Gastrocnemius medialis (tissue), 4 donors: ENCODE measurements at regions not wholly inside any gene's neighbourhood (a gene's known extent, or its start where the extent isn't known, plus 50 kb on each side); places are given as distances from the start of the nearest gene placed in this dataset.

Experiments used
- CTCF ChIP-seq, 5 experiments: fragments of 450-650 bp in 3 of 5; fragments of 200-600 bp in 2 of 5; sonication (generic) in 2 of 5; IDR thresholded peaks in 4 of 5; conservative IDR thresholded peaks in 1 of 5; 1 replicate in 4 of 5; 2 replicates in 1 of 5; pipeline ENCODE4 v1.5.1; 2016 to 2019; ENCODE audit warnings: antibody characterized with exemption in 5 of 5, mild to moderate bottlenecking in 3 of 5, moderate library complexity in 3 of 5
- POLR2A ChIP-seq, 2 donors: fragments of 450-650 bp; IDR thresholded peaks; one replicate each; pipeline ENCODE4 v1.6.1; 2017; ENCODE audit warnings: antibody characterized with exemption in 2 of 2, mild to moderate bottlenecking in 2 of 2, moderate library complexity in 2 of 2

GRCh38 chr5:82404382-82404945 lies 126.3 kb upstream of the RPS23 start:
- no peak for TF ChIP-seq CTCF (IDR thresholded peaks at IDR 0.05 in 4 of 5, conservative IDR thresholded peaks at IDR 0.05 in 1 of 5)
- TF ChIP-seq POLR2A (IDR thresholded peaks at IDR 0.05), result no peak
